Ovary (tissue), 3 donors: ENCODE measurements at regions not wholly inside any gene's neighbourhood (a gene's known extent, or its start where the extent isn't known, plus 50 kb on each side); places are given as distances from the start of the nearest gene placed in this dataset.

Experiments used
- EP300 ChIP-seq: sonication (generic); formaldehyde crosslinking; IDR thresholded peaks from one replicate; pipeline ENCODE4 v1.6.1; 2017; ENCODE audit warnings: antibody characterized with exemption
- POLR2A ChIP-seq: fragments of 450-650 bp; IDR thresholded peaks from one replicate; pipeline ENCODE4 v1.6.1; 2017; ENCODE audit warnings: antibody characterized with exemption, mild to moderate bottlenecking, moderate library complexity
- TF ChIP-seq, protein P1 (sequence below), 3 donors: fragments of 450-650 bp in 2 of 3; fragments of 200-600 bp in 1 of 3; IDR thresholded peaks; one replicate each; pipeline versions ENCODE4 v1.5.1 to v1.8.0; 2016 to 2022; ENCODE audit warnings: antibody characterized with exemption in 3 of 3, mild to moderate bottlenecking in 1 of 3
- donor health status: DM: no; HTN: no; CAD: no.

DNA sequence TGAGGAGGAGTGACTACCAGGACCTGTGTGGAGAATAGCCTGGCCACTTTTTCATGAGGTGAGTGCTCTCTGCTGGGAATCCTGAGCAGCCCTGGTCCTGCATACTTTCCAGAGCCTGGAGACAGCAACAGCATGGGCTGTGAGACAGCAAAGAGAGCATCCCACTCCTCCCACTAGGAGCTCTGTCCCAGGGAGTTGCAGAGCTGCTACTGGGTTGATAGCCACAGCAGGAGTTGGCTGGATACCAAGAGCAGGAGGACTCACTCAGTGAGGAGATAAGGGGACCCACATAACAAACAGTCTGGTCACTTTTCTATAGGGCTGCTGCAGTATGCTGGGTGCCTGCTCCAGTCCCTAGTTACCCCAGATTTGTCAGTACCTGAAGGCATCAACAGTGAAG, 439.3 kb upstream of the CDH8 start:
- TF ChIP-seq, protein P1, sequence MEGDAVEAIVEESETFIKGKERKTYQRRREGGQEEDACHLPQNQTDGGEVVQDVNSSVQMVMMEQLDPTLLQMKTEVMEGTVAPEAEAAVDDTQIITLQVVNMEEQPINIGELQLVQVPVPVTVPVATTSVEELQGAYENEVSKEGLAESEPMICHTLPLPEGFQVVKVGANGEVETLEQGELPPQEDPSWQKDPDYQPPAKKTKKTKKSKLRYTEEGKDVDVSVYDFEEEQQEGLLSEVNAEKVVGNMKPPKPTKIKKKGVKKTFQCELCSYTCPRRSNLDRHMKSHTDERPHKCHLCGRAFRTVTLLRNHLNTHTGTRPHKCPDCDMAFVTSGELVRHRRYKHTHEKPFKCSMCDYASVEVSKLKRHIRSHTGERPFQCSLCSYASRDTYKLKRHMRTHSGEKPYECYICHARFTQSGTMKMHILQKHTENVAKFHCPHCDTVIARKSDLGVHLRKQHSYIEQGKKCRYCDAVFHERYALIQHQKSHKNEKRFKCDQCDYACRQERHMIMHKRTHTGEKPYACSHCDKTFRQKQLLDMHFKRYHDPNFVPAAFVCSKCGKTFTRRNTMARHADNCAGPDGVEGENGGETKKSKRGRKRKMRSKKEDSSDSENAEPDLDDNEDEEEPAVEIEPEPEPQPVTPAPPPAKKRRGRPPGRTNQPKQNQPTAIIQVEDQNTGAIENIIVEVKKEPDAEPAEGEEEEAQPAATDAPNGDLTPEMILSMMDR (IDR thresholded peaks at IDR 0.05), result no peak
- TF ChIP-seq EP300 (no peak), POLR2A (no peak)
